ENCODE measurements at regions not wholly inside any gene's neighbourhood (a gene's known extent, or its start where the extent isn't known, plus 50 kb on each side); places are given as distances from the start of the nearest gene placed in this dataset.

DNA sequence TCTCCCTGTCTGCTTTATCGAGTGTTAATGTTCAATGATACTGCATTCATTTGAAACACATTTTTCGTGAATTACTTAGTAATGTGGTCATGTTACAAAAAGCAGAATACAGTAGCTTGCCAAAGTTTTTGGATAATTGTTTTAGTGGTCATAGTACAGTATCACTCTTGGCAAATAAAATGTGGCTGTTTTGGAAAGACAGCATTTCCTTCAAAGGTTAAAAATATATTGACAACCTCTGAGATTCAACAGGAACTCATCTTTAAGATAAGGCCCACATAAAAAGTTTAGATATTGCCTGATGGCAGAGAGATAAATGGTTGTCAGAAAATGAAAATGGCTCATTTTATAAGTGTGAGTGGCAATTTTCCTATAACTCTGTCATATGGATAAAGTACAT lies 297.7 kb upstream of the MAN1A1 start:
- no peak overlapping the region for H3K4me3 Mint-ChIP-seq (ENCODE audit: low read depth, unreplicated experiment)
- CTCF ChIA-PET: no interaction called here

DNA sequence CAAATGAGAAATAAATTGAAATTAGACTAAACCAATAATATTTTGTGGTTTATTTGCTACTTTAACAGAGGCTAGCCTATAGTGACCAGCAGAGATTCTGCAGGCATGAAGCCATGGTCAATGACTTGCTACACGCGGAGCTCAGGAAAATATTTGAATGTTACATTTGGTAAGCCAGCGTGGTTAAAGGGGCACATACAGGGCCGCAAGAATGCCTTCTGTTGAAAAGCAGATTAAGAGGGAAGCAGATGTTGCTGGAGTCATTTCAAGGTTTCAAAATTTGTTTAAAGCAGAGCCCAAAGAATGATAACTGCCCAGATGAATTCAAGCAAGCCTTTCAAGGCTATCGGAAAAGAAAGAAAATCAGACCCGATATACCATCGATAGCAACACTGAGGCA lies 294.3 kb upstream of the MAN1A1 start:
- no peak for DNase-seq
- Mint-ChIP-seq H3K36me3 (ENCODE audit: insufficient read depth, unreplicated experiment) (no peaks in the 10 kb centered on the region), H3K4me1 (ENCODE audit: low read depth, unreplicated experiment) (no peaks in the 10 kb centered on the region), H3K4me3 (ENCODE audit: low read depth, unreplicated experiment) (no peak overlapping the region), H3K9me3 (ENCODE audit: low read depth, unreplicated experiment) (no peaks in the 10 kb centered on the region), H3K27me3 (ENCODE audit: unreplicated experiment) (no peaks in the 10 kb centered on the region), H3K27ac (ENCODE audit: unreplicated experiment) (no peak overlapping the region)
- CTCF ChIA-PET: no interaction called here
- intact Hi-C loops (cut with micrococcal nuclease; ENCODE audit: unreplicated experiment): no loop called here
- TF ChIP-seq, protein P1, sequence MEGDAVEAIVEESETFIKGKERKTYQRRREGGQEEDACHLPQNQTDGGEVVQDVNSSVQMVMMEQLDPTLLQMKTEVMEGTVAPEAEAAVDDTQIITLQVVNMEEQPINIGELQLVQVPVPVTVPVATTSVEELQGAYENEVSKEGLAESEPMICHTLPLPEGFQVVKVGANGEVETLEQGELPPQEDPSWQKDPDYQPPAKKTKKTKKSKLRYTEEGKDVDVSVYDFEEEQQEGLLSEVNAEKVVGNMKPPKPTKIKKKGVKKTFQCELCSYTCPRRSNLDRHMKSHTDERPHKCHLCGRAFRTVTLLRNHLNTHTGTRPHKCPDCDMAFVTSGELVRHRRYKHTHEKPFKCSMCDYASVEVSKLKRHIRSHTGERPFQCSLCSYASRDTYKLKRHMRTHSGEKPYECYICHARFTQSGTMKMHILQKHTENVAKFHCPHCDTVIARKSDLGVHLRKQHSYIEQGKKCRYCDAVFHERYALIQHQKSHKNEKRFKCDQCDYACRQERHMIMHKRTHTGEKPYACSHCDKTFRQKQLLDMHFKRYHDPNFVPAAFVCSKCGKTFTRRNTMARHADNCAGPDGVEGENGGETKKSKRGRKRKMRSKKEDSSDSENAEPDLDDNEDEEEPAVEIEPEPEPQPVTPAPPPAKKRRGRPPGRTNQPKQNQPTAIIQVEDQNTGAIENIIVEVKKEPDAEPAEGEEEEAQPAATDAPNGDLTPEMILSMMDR (IDR thresholded peaks at IDR 0.05; ENCODE audit: unreplicated experiment): no peak
- no TSS peak for BruUV-seq (replicated peaks)

More for the DNA sequence above, 297.7 kb upstream of the MAN1A1 start:
- Mint-ChIP-seq H3K27ac (ENCODE audit: unreplicated experiment) (no peak overlapping the region), H3K4me1 (ENCODE audit: low read depth, unreplicated experiment) (no peaks in the 10 kb centered on the region), H3K9me3 (ENCODE audit: low read depth, unreplicated experiment) (no peaks in the 10 kb centered on the region), H3K36me3 (ENCODE audit: insufficient read depth, unreplicated experiment) (no peaks in the 10 kb centered on the region), H3K27me3 (ENCODE audit: unreplicated experiment) (no peaks in the 10 kb centered on the region)
- DNase-seq: no peak
- intact Hi-C loops (cut with micrococcal nuclease; ENCODE audit: unreplicated experiment): no loop called here
- TF ChIP-seq, protein P1 (IDR thresholded peaks at IDR 0.05; ENCODE audit: unreplicated experiment): no peak
- no TSS peak for BruUV-seq (replicated peaks)

DNA sequence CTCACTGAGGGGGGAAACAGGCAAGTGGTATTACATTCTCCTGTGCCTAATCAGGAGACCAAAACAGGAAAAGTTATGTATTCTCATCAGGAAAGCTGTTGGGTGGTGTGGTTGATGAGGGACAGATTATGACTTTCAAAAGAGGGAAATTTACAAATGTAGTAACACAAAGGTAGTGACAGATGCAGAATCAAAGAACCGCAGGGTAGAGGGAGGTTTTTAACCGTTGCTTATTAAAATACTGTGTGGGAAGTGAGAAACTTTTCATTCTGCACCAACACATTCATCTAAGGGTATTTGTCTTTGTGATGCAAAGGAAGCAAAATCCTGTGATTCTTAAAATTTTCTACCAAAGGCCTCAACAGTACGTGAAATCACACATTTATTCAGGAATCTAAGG lies 288.2 kb upstream of the MAN1A1 start:
- CTCF ChIA-PET: no interaction called here
- no peak for DNase-seq
- intact Hi-C loops (cut with micrococcal nuclease; ENCODE audit: unreplicated experiment): no loop called here
- H3K27me3 Mint-ChIP-seq (ENCODE audit: unreplicated experiment): no peaks in the 10 kb centered on the region
- no peaks in the 10 kb centered on the region for H3K36me3 Mint-ChIP-seq (ENCODE audit: insufficient read depth, unreplicated experiment)
- H3K9me3 Mint-ChIP-seq (ENCODE audit: low read depth, unreplicated experiment): no peaks in the 10 kb centered on the region
- no TSS peak for BruUV-seq (replicated peaks)
- no peak overlapping the region for H3K27ac Mint-ChIP-seq (ENCODE audit: unreplicated experiment)
- no peak overlapping the region for H3K4me3 Mint-ChIP-seq (ENCODE audit: low read depth, unreplicated experiment)
- TF ChIP-seq, protein P1 (IDR thresholded peaks at IDR 0.05; ENCODE audit: unreplicated experiment): no peak
- no peaks in the 10 kb centered on the region for H3K4me1 Mint-ChIP-seq (ENCODE audit: low read depth, unreplicated experiment)

DNA sequence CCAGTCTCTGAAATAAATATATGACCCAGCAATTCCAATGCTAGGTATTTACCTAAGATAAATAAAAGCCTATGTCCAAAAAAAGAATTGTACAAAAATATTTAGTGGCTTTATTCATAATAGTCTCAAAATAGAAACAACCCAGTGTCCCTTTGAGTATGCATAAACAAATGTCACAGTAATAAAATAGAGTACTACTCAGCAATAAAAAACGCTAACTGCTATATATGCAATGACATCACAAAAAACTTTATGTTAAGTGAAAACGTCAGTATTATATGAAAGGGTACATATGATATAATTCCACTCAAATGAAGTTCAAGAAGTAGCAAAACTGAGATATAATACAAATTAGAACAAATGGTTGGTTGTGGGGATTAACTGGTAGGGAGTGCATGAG lies 286.5 kb upstream of the MAN1A1 start:
- H3K36me3 Mint-ChIP-seq (ENCODE audit: insufficient read depth, unreplicated experiment): no peaks in the 10 kb centered on the region
- TF ChIP-seq, protein P1 (IDR thresholded peaks at IDR 0.05; ENCODE audit: unreplicated experiment): no peak
- no peak for DNase-seq
- H3K27ac Mint-ChIP-seq (ENCODE audit: unreplicated experiment): no peak overlapping the region
- no peaks in the 10 kb centered on the region for H3K4me1 Mint-ChIP-seq (ENCODE audit: low read depth, unreplicated experiment)
- no peaks in the 10 kb centered on the region for H3K27me3 Mint-ChIP-seq (ENCODE audit: unreplicated experiment)
- intact Hi-C loops (cut with micrococcal nuclease; ENCODE audit: unreplicated experiment): no loop called here
- CTCF ChIA-PET: no interaction called here
- H3K4me3 Mint-ChIP-seq (ENCODE audit: low read depth, unreplicated experiment): no peak overlapping the region
- H3K9me3 Mint-ChIP-seq (ENCODE audit: low read depth, unreplicated experiment): no peaks in the 10 kb centered on the region
- BruUV-seq (replicated peaks): no TSS peak

DNA sequence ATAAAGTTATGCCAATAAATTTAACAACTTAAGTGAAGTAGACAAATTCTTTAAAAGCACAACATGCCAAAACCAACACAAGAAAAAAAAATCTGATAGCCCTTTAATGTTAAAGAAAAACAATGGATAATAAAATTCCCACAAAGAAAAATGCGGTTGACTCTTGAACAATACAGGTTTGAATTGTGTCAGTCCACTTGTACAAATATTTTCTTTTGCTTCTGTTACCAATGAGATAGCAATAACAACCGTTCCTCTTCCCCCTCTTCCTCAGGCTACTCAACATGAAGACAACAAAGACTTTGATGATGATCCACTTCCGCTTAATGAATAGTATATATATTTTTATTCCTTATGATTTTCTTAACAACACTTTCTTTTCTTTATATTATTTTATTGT lies 283.9 kb upstream of the MAN1A1 start:
- no peak for DNase-seq
- BruUV-seq (replicated peaks): no TSS peak
- Mint-ChIP-seq H3K4me1 (ENCODE audit: low read depth, unreplicated experiment) (no peaks in the 10 kb centered on the region), H3K27me3 (ENCODE audit: unreplicated experiment) (no peaks in the 10 kb centered on the region), H3K4me3 (ENCODE audit: low read depth, unreplicated experiment) (no peak overlapping the region), H3K27ac (ENCODE audit: unreplicated experiment) (no peak overlapping the region), H3K36me3 (ENCODE audit: insufficient read depth, unreplicated experiment) (no peaks in the 10 kb centered on the region), H3K9me3 (ENCODE audit: low read depth, unreplicated experiment) (no peaks in the 10 kb centered on the region)
- TF ChIP-seq, protein P1 (IDR thresholded peaks at IDR 0.05; ENCODE audit: unreplicated experiment): no peak
- intact Hi-C loops (cut with micrococcal nuclease; ENCODE audit: unreplicated experiment): no loop called here
- CTCF ChIA-PET: no interaction called here

Data from Calu3 (cell line).